H1 (cell line): ENCODE measurements at regions not wholly inside any gene's neighbourhood (a gene's known extent, or its start where the extent isn't known, plus 50 kb on each side); places are given as distances from the start of the nearest gene placed in this dataset.

Source experiments
- CTCF ChIA-PET: fragments of 300-600 bp; sonication (Branson Sonifier 250); formaldehyde crosslinking; loops from one replicate; lab custom pipeline; 2021; ENCODE audit not compliant: partially characterized antibody; lab: Charles Lee
- POLR2A ChIA-PET: fragments of 300-600 bp; sonication (Branson Sonifier 250); formaldehyde crosslinking; loops from one replicate; lab custom pipeline; 2021; ENCODE audit warnings: inconsistent platforms; ENCODE audit not compliant: partially characterized antibody; lab: Charles Lee
- DNase-seq, 2 experiments: peaks; one replicate each; pipeline versions ENCODE4 v3.0.0 to v3.0.0-alpha.2; 2010 to 2022; ENCODE audit warnings: low spot score in 2 of 2, low read depth in 1 of 2, mixed read lengths in 1 of 2
- FAIRE-seq: peaks from 2 replicates; lab custom pipeline; 2011; peaks lifted over from hg19 to GRCh38; lab: Jason Lieb, UNC
- H2AFZ ChIP-seq: 2 replicates; pipeline ENCODE4 v1.8.1; 2012; ENCODE audit warnings: low read length, inconsistent platforms
- H2AK5ac ChIP-seq: 2 replicates; pipeline ENCODE4 v1.6.1; 2013; ENCODE audit warnings: low read depth, low read length
- H2BK120ac ChIP-seq: replicated peaks from 2 replicates; pipeline ENCODE3; 2013; ENCODE audit warnings: low read depth, low read length, inconsistent platforms
- H2BK12ac ChIP-seq: 2 replicates; pipeline ENCODE4 v1.6.1; 2013; ENCODE audit warnings: low read depth, low read length
- H2BK15ac ChIP-seq: 2 replicates; pipeline ENCODE4 v1.6.1; 2013; ENCODE audit warnings: low read length
- H2BK20ac ChIP-seq: 2 replicates; pipeline ENCODE4 v1.6.1; 2013; ENCODE audit warnings: low read length
- H2BK5ac ChIP-seq: 2 replicates; pipeline ENCODE4 v1.6.1; 2013; ENCODE audit warnings: low read depth, low read length
- H3K14ac ChIP-seq: 2 replicates; pipeline ENCODE4 v1.6.1; 2013; ENCODE audit warnings: inconsistent platforms; ENCODE audit not compliant: insufficient read length
- H3K18ac ChIP-seq: 2 replicates; pipeline ENCODE4 v1.6.1; 2013; ENCODE audit warnings: low read length; ENCODE audit errors: extremely low read depth
- H3K23ac ChIP-seq: 2 replicates; pipeline ENCODE4 v1.6.1; 2013; ENCODE audit warnings: inconsistent platforms; ENCODE audit not compliant: insufficient read length
- H3K23me2 ChIP-seq: 2 replicates; pipeline ENCODE4 v1.6.1; 2013; ENCODE audit warnings: low read depth, low read length
- H3K27ac ChIP-seq: 2 replicates; pipeline ENCODE4 v1.6.1; 2011; ENCODE audit warnings: low read depth, low read length, inconsistent platforms
- H3K27me3 ChIP-seq, 4 experiments: replicated peaks in 1 of 4; 1 replicate in 1 of 4; 2 replicates in 3 of 4; pipeline versions ENCODE4 v1.6.1 to v1.8.1; 2011 to 2013; ENCODE audit warnings: low read length in 3 of 4, mild to moderate bottlenecking in 3 of 4, inconsistent platforms in 2 of 4, mixed read lengths in 2 of 4, moderate library complexity in 1 of 4; ENCODE audit not compliant: control insufficient read depth in 3 of 4, insufficient read depth in 3 of 4; ENCODE audit errors: extremely low read depth in 1 of 4
- H3K36me3 ChIP-seq, 4 experiments: 2 replicates each; pipeline versions ENCODE4 v1.6.1 to v1.8.1; 2011 to 2013; ENCODE audit warnings: mild to moderate bottlenecking in 4 of 4, low read length in 3 of 4, moderate library complexity in 2 of 4, control low read depth in 1 of 4, inconsistent platforms in 1 of 4; ENCODE audit not compliant: insufficient read depth in 4 of 4, control insufficient read depth in 2 of 4
- H3K4ac ChIP-seq: replicated peaks from 2 replicates; pipeline ENCODE3; 2013; ENCODE audit warnings: low read length, low read depth, mixed read lengths, inconsistent platforms; ENCODE audit not compliant: insufficient read length
- H3K4me1 ChIP-seq, 4 experiments: replicated peaks in 1 of 4; 1 replicate in 1 of 4; 2 replicates in 3 of 4; pipeline versions ENCODE4 v1.6.1 to v1.8.1; 2011 to 2013; ENCODE audit warnings: low read length in 3 of 4, inconsistent platforms in 2 of 4, mixed read lengths in 1 of 4; ENCODE audit not compliant: insufficient read depth in 4 of 4, control insufficient read depth in 3 of 4
- H3K4me2 ChIP-seq, 2 experiments: 2 replicates each; pipeline versions ENCODE4 v1.6.1 to v1.8.1; 2011 to 2013; ENCODE audit warnings: low read depth in 2 of 2, low read length in 2 of 2, control low read depth in 1 of 2, inconsistent platforms in 1 of 2, mild to moderate bottlenecking in 1 of 2; ENCODE audit not compliant: insufficient read depth in 1 of 2
- H3K4me3 ChIP-seq, 4 experiments: fragments of 200-600, 300-600 bp in 1 of 4; sonication (generic), shearing (Covaris generic), sonication (Bioruptor Twin) in 1 of 4; 2 replicates each; pipeline versions ENCODE4 v1.5.1 to v1.8.1; 2011 to 2016; ENCODE audit warnings: low read length in 4 of 4, low read depth in 3 of 4, control low read depth in 2 of 4, inconsistent platforms in 2 of 4, mild to moderate bottlenecking in 2 of 4, mixed read lengths in 1 of 4, moderate library complexity in 1 of 4; ENCODE audit not compliant: insufficient read depth in 2 of 4; ENCODE audit errors: extremely low read depth in 1 of 4
- H3K56ac ChIP-seq: replicated peaks from 2 replicates; pipeline ENCODE3; 2013; ENCODE audit warnings: low read depth, mild to moderate bottlenecking, mixed read lengths, low read length, inconsistent platforms; ENCODE audit not compliant: insufficient read length
- H3K79me1 ChIP-seq: 2 replicates; pipeline ENCODE4 v1.6.1; 2013; ENCODE audit warnings: low read depth, low read length, control low read depth
- H3K79me2 ChIP-seq, 2 experiments: 2 replicates each; pipeline versions ENCODE4 v1.6.1 to v1.8.1; 2012 to 2013; ENCODE audit warnings: low read length in 2 of 2, mild to moderate bottlenecking in 2 of 2, inconsistent platforms in 1 of 2; ENCODE audit not compliant: insufficient read depth in 2 of 2, control insufficient read depth in 1 of 2
- H3K9ac ChIP-seq, 4 experiments: replicated peaks in 1 of 4; 1 replicate in 1 of 4; 2 replicates in 3 of 4; pipeline versions ENCODE4 v1.6.1 to v1.8.1; 2011 to 2013; ENCODE audit warnings: low read depth in 3 of 4, low read length in 3 of 4, control low read depth in 2 of 4, mild to moderate bottlenecking in 2 of 4, moderate library complexity in 2 of 4, inconsistent platforms in 1 of 4; ENCODE audit errors: extremely low read depth in 1 of 4
- H3K9me3 ChIP-seq, 2 experiments: 2 replicates each; pipeline versions ENCODE4 v1.6.1 to v1.8.1; 2012 to 2013; ENCODE audit warnings: mild to moderate bottlenecking in 2 of 2, moderate library complexity in 2 of 2, control low read depth in 1 of 2, inconsistent platforms in 1 of 2, low read depth in 1 of 2, low read length in 1 of 2, mixed read lengths in 1 of 2; ENCODE audit not compliant: insufficient read depth in 2 of 2
- H4K20me1 ChIP-seq, 2 experiments: replicated peaks in 1 of 2; 2 replicates each; pipeline versions ENCODE3 to v1.8.1; 2011 to 2013; ENCODE audit warnings: inconsistent platforms in 2 of 2, low read length in 2 of 2, mild to moderate bottlenecking in 1 of 2; ENCODE audit not compliant: insufficient read depth in 2 of 2, control insufficient read depth in 1 of 2
- H4K5ac ChIP-seq: 2 replicates; pipeline ENCODE4 v1.6.1; 2013; ENCODE audit warnings: low read length, low read depth, mixed read lengths, inconsistent platforms; ENCODE audit not compliant: insufficient read length
- H4K8ac ChIP-seq: 2 replicates; pipeline ENCODE4 v1.8.0; 2013; ENCODE audit warnings: mild to moderate bottlenecking, moderate library complexity, low read length, inconsistent platforms; ENCODE audit not compliant: insufficient read depth; ENCODE audit errors: extremely low read depth
- H4K91ac ChIP-seq: replicated peaks from 2 replicates; pipeline ENCODE3; 2013; ENCODE audit warnings: low read length, mixed read lengths, inconsistent platforms; ENCODE audit not compliant: insufficient read length
- CTBP2 ChIP-seq: IDR thresholded peaks from 2 replicates; pipeline ENCODE4 v1.7.0; 2011; ENCODE audit warnings: borderline replicate concordance, mild to moderate bottlenecking, moderate library complexity, mixed read lengths, low read length; ENCODE audit not compliant: insufficient read depth, insufficient read length
- CTCF ChIP-seq, 3 experiments: IDR thresholded peaks; 1 replicate in 2 of 3; 2 replicates in 1 of 3; pipeline versions ENCODE4 v1.5.1 to v1.6.1; 2011; ENCODE audit warnings: low read length in 3 of 3, mild to moderate bottlenecking in 3 of 3, inconsistent platforms in 2 of 3, low read depth in 1 of 3, moderate library complexity in 1 of 3; ENCODE audit not compliant: insufficient read depth in 1 of 3; ENCODE audit errors: control extremely low read depth in 1 of 3
- E2F6 ChIP-seq: IDR thresholded peaks from 2 replicates; pipeline ENCODE4 v1.6.1; 2012; ENCODE audit warnings: inconsistent platforms
- KDM5A ChIP-seq: fragments of 200-600 bp; IDR thresholded peaks from 2 replicates; pipeline ENCODE4 v1.7.1; 2012; ENCODE audit warnings: mild to moderate bottlenecking, low read length, inconsistent platforms, mixed read lengths
- MAFK ChIP-seq: IDR thresholded peaks from 2 replicates; pipeline ENCODE4 v1.6.1; 2012; ENCODE audit warnings: low read depth, mild to moderate bottlenecking, improper control_type of control experiment, low read length
- MAX ChIP-seq: IDR thresholded peaks from 2 replicates; pipeline ENCODE4 v1.6.1; 2012; ENCODE audit warnings: inconsistent platforms
- WGBS, 2 experiments: shearing (Covaris generic) in 1 of 2; methylation state at CpG; one replicate each; pipeline versions ENCODE4 v1.1.6 to v1.1.7; 2013 to 2015; ENCODE audit warnings: low lambda C conversion rate in 2 of 2, mixed read lengths in 2 of 2, inconsistent platforms in 1 of 2, low coverage in 1 of 2, missing lambda C conversion rate in 1 of 2; ENCODE audit not compliant: insufficient replicate concordance in 2 of 2, insufficient coverage in 1 of 2, insufficient read length in 1 of 2; ENCODE audit errors: extremely low coverage in 1 of 2, missing lambda C conversion rate in 1 of 2; 5-methylcytosine and 5-hydroxymethylcytosine counted together

- H3K79me2 ChIP-seq: no peaks in the 10 kb centered on the region
- H3K4me2 ChIP-seq: no peak overlapping the region
- POLR2A ChIA-PET: no interaction called here
- no peaks in the 10 kb centered on the region for H4K20me1 ChIP-seq
- no peak overlapping the region for H3K23ac ChIP-seq
- no peak overlapping the region for H2BK20ac ChIP-seq
- CTCF ChIA-PET: interaction anchor here (0.7 to 8.6 kb wide), 6 partner anchors 14 to 501 kb away, joined by 3 to 60 read pairs (median 3); partner anchors contain the start of gene TFAP2C
- WGBS, 2 experiments: 98% methylated on average over 3 of the region's 3 CpGs; no CpG with 5 or more reads in 1 of the 2 experiments
- DNase-seq (no peak), FAIRE-seq (no peak)
- H3K14ac ChIP-seq: no peak overlapping the region
- no peak overlapping the region for H2BK12ac ChIP-seq
- no peak overlapping the region for H3K56ac ChIP-seq
- peaks cover 0 to 8% (median 0%) of the 10 kb centered on the region in 4 experiments; a peak in 1 of 7 replicates for H3K4me1 ChIP-seq
- H2BK15ac ChIP-seq: no peak overlapping the region
- H3K36me3 ChIP-seq: no peaks in the 10 kb centered on the region
- H4K8ac ChIP-seq: no peak overlapping the region
- no peak overlapping the region for H3K4ac ChIP-seq
- H2BK120ac ChIP-seq: no peak overlapping the region
- H2BK5ac ChIP-seq: no peak overlapping the region
- H3K27me3 ChIP-seq: no peaks in the 10 kb centered on the region
- H3K9ac ChIP-seq: no peak overlapping the region
- no peaks in the 10 kb centered on the region for H3K9me3 ChIP-seq
- no peaks in the 10 kb centered on the region for H3K79me1 ChIP-seq
- no peaks in the 10 kb centered on the region; the same call in 1 of the 2 replicates for H3K23me2 ChIP-seq
- no peak overlapping the region for H4K5ac ChIP-seq
- H3K4me3 ChIP-seq: no peak overlapping the region
- TF ChIP-seq CTCF (IDR thresholded peaks at IDR 0.05; ENCODE audit: control extremely low read depth in 1 of 3, insufficient read depth in 1 of 3, low read depth in 1 of 3, low read length in 3 of 3) (no peak), CTBP2 (no peak), E2F6 (no peak), MAX (no peak), MAFK (no peak), KDM5A (no peak)
- H2AFZ ChIP-seq: no peak overlapping the region
- no peak overlapping the region for H3K18ac ChIP-seq
- H2AK5ac ChIP-seq: no peak overlapping the region
- no peak overlapping the region for H4K91ac ChIP-seq
- no peak overlapping the region for H3K27ac ChIP-seq
Observed at GRCh38 chr20:57007171-57007540, 259.3 kb downstream of the BMP7 start.
